GM12864 (cell line): ENCODE measurements at regions not wholly inside any gene's neighbourhood (a gene's known extent, or its start where the extent isn't known, plus 50 kb on each side); places are given as distances from the start of the nearest gene placed in this dataset.

Experiments used
- DNase-seq: peaks from one replicate; pipeline ENCODE4 v3.0.0-alpha.2; 2011; ENCODE audit warnings: low read depth
- H3K4me3 ChIP-seq: 2 replicates; pipeline ENCODE4 v1.5.1; 2011; ENCODE audit warnings: mild to moderate bottlenecking, low read depth, low read length, control low read depth
- TF ChIP-seq, protein P1 (sequence below): IDR thresholded peaks from 2 replicates; pipeline ENCODE4 v1.5.1; 2011; ENCODE audit warnings: low read depth, mild to moderate bottlenecking, moderate library complexity, low read length, control low read depth, inconsistent platforms; ENCODE audit errors: missing control alignments

DNA sequence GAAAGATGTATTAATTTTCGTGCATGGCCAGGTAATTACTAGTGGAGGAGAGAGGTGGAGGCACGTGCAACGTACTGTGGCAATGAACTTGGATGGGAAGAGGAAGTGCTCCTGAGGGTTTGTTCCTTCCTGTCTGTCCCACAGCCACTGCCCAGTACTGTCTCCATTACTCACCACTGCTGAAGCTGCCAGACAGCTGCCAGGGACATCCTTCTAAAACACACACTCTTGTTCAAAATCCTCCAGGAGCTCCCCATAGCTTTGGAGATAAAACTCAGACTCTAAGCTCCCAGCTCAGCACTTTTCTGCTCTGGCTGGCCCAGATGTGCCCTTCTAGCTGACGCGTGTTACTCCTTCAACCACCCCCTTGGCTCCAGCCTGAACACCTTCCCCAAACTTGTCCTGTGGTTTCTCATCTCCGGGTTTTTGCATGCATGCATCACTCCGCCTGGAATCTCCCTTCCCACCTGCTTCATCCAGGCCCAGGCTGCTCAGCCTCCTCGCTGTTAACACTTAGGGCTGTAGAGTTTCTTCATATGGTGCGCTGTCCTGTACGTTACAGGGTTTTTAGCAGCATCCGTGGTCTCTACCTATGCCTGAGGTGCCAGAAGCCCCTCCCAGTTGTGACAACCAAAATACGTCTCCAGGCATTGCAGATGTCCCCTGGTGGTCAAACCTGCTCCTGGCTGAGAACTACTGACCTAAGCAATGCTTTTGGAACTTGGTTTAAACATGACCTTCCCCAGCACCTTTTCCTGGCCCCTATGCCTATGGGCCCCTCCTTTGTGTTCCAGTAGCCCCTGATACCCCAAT lies 69.5 kb downstream of the C11orf91 start:
- TF ChIP-seq, protein P1, sequence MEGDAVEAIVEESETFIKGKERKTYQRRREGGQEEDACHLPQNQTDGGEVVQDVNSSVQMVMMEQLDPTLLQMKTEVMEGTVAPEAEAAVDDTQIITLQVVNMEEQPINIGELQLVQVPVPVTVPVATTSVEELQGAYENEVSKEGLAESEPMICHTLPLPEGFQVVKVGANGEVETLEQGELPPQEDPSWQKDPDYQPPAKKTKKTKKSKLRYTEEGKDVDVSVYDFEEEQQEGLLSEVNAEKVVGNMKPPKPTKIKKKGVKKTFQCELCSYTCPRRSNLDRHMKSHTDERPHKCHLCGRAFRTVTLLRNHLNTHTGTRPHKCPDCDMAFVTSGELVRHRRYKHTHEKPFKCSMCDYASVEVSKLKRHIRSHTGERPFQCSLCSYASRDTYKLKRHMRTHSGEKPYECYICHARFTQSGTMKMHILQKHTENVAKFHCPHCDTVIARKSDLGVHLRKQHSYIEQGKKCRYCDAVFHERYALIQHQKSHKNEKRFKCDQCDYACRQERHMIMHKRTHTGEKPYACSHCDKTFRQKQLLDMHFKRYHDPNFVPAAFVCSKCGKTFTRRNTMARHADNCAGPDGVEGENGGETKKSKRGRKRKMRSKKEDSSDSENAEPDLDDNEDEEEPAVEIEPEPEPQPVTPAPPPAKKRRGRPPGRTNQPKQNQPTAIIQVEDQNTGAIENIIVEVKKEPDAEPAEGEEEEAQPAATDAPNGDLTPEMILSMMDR = no peak
- no peak for DNase-seq
- H3K4me3 ChIP-seq = no peak overlapping the region

DNA sequence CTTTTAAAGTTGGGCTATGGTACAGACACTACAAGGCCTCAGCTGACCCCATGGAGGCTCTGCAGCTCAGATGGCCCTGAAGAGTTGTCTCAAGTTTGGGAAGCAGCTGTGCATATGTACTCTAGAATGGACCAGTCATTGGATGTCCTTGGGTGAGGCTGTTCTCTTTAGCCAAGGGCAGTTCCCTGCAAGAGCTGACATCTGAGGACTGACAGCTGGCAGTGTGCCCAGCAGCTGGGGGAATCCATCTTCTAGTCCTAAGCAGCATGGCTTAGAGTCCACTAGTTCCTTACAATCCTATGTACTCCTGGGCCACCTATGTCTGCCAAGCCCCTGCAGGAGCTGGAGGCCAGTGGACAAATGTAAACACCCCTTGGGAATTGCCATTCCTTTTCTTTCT lies 76.5 kb downstream of the C11orf91 start:
- H3K4me3 ChIP-seq = no peak overlapping the region
- no peak for DNase-seq
- TF ChIP-seq, protein P1 = no peak

DNA sequence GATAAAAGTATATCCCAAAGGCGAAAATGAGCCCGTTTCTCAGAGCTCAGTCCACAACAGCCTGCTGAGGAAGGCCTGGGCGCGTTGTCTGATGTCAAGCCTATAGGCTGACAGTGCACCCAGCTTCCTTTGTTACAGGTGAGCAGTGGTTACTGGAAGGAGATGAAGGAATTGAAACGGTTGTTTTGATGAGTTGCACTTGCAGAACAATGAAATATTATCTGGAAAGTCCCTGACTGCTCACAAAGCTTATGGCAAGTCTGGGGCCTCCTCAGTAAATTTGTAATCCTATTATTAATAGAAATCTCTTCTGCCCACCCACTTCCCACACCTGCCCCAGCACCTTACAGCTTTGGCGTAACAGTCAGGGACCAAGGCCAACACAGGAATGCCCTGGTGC lies 77.8 kb downstream of the C11orf91 start:
- TF ChIP-seq, protein P1 = no peak
- H3K4me3 ChIP-seq = no peak overlapping the region
- DNase-seq = no peak

DNA sequence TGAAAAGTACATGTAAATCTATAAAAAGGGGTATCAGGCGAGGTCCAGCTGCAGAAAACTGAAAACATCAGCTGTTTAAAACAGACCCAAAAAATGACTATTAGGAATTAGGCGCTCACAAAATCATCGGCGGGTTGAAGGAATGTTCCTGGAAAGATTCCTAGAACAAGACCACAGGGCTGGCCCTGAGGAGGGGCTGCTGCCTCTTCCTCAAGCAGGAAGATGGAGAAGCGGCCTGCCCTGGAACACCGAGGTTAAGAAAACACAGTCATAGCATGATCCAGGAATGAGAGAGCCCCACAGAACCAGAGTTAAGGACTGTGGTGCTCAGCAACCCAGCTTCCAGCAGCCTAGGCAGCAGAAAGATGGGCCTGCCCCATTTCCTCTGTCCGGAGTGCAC lies 78.4 kb downstream of the C11orf91 start:
- no peak for DNase-seq
- no peak overlapping the region for H3K4me3 ChIP-seq
- TF ChIP-seq, protein P1 = no peak

DNA sequence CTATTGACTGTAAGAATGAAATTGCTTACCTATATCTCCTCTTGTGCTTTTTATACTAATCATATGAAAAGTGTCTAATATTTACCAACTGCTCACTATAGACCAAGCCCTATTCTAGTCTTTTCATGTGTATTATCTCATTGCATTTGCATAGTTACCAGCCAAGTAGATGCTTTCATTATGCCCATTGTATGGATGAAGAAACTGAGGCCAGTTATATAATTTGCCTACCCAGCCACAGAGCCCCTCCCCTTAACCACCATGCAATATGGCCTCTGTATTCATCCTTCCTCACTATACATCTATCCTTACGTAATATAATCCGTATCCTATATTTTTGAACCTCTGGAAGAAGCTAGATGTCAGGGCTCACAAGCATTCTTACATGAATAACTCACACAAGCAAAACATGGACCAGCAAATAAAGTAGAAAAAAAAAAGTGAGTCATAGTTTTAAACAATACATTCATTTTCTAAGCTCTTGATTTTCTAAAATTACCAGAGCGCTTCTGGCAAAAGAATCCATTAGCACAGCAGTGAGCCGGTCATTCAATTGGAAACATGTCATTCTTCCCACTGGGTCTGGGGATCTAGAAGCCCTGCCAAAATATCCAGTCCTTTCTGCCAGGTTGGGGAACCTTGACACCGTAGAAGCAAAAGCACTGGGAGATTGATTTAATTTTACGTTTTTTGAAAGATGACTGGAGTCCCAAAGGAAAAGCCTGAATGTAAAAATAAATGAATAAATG lies 80.0 kb downstream of the C11orf91 start:
- TF ChIP-seq, protein P1 = no peak
- no peak for DNase-seq
- H3K4me3 ChIP-seq = no peak overlapping the region

DNA sequence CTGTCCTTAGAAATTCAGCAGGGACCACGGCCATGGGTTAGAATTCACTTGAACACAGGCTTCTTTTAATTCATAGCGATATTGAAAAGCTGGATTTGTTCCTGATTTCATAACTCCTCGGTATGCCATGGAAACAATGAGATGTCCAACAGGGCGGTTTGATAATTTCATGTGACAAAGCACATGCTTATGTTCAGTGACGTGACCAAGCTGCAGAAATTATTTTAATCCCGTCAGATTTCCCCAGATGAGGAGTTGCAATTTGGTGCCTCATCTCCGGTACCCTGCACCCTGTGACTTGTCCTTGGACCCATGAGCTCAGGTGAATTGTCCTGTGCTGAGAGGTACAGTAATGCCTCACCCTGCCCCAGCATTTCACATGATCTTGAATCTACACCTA lies 81.7 kb downstream of the C11orf91 start:
- no peak overlapping the region for H3K4me3 ChIP-seq
- TF ChIP-seq, protein P1 = no peak
- no peak for DNase-seq

DNA sequence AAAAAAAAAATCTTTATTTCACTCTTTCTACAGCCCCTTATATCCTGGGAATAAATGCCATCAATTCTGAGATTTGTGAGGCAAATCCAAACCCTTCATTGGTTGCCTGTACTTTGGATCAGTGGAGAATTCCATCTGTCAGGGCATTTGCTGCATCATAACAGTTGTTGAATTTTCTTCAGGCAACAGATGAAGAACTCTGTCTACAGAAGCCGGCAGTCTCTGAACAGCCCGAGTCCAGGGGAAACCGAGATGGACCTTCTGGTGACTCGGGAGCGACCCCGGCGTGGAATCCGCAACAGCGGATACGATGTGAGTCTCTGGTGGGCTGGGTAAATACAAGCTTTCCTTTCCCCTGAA lies 82.3 kb downstream of the C11orf91 start:
- TF ChIP-seq, protein P1 = no peak
- DNase-seq = no peak
- H3K4me3 ChIP-seq = no peak overlapping the region
